ENCODE measurements at regions not wholly inside any gene's neighbourhood (a gene's known extent, or its start where the extent isn't known, plus 50 kb on each side); places are given as distances from the start of the nearest gene placed in this dataset.

DNA sequence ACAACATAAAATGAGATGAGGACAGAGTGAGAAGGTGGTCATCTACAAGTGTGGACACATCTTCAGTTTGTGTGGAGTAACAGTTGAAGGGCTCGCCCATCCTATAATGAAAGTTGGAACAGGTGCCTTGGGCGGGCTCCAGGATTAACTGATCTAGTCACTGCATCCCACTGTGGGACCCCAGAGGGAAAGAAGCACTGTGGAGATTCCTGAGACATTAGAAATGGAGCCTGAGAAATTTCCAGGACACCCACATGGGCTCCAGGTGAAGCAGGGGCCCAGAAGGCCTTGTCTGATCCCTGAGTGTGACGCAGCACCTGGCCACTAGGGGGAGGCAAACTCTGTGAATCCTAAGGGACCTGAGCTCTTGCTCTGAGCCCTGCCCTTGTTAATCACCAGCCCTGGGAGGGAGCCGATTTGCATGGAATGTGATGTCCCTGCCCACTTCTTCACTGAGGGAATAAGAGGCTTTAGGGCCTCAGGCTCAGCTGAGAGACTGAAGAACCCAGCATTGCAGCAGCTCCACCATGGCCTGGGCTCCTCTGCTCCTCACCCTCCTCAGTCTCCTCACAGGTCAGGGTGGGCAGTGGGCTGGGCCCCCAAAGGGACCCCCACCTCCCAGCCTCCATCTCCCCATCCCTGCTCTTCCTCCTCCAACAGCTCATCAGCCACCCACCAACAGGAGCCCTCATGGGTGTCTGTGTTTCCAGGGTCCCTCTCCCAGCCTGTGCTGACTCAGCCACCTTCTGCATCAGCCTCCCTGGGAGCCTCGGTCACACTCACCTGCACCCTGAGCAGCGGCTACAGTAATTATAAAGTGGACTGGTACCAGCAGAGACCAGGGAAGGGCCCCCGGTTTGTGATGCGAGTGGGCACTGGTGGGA is 98.4 kb downstream of the VPREB1 start:
- TF ChIP-seq CTCF (IDR thresholded peaks at IDR 0.05): peak; percentile 41 to 71 (median 57)
- no peak for TF ChIP-seq POLR2A (IDR thresholded peaks at IDR 0.05)

Measured in adrenal gland (tissue), 5 donors.